AG08396 (cell line): ENCODE measurements at regions not wholly inside any gene's neighbourhood (a gene's known extent, or its start where the extent isn't known, plus 50 kb on each side); places are given as distances from the start of the nearest gene placed in this dataset.
"Not testable (repeated sequence)": the region's sequence is repeated elsewhere in the genome, so short reads cannot be mapped to it uniquely, and the experiment has no call there.

ENCODE experiments used
- DNase-seq: peaks from one replicate; pipeline ENCODE4 v3.0.0; 2012; ENCODE audit warnings: low spot score, mixed read lengths

DNA sequence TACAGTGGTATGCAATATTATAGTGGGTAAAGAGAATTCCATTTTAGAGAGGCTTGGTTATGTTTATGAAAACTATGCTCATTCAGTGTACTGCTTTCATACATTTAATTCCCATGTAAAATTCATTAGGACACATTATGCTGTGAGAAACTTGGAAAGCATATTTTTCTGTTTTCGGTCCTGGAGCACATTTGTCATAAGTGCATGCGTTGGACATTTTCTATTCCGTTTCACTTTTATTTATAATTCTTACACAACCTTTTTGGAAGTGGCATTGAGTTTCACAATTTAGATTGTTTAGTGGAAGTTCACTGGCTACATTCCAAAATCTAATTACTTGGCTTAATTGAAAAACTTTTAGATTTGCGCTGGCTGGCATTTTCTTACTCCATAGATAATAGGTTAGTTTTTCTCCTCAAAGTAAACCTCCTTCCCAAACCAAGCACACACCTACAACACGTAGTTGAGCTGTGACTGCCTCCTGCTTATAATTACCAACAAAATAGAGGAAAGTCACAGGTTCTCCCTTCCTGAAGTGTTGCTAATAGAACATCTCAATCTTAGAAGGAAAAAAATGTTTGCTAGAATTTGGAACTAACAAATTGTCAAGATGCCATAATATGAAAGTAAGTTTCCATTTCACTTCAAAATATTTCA is 938.5 kb downstream of the TRHDE start:
- DNase-seq, result no peak

DNA sequence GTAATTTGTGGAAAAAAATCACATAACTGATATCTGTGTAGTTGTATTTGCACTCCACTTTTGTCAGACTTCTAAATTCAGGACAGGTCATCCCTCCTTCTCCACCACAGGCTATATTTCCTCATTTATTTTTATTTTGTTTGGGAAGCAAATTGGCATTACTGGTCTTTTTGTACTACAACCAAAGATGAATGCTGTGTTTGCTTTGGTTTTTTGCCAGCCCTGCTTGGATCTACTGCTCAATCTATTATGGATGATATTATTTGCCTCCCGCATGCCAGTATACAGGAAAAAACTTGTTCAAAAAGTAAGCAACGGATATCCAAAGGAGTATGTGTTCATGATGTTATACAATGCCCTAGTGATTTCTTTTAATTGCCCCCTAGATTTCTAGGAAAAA is 948.8 kb downstream of the TRHDE start:
- no peak for DNase-seq

DNA sequence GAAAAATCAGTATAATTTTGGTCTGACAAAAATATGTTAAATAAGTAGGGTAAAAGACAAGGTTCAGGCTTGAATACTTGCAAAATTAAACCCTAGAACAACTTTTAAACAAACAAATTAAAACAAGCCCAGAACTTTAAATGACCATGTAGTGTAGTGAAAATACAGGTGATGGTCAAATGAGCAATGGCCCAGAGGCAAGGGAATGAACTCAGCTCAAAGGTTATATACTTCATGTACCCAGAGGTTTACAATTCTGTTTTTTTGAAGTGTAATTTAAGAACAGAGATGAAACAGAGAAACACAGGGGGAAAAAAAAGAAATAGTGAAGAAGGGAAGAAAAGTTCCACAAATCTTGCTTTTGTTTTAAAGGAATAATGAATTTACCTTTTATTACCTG is 949.2 kb downstream of the TRHDE start:
- no peak for DNase-seq

DNA sequence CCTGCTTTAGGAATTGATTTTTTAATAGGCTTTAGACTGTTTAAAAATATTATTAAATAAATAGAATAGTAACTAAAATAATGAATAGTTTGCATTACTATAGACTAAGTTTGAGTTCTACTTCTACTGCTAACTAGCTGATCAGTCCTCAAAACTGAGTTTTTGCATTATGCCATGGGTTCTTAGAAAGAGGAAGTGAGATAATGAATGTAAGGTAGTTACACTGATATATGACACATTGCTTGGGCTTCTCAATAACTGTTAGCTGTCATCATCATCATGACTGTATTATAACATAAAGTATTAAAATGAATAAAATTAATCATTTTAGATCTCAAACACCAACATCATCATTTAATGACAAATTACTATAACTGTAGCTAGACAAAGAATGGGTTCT is 949.7 kb downstream of the TRHDE start:
- no peak for DNase-seq

DNA sequence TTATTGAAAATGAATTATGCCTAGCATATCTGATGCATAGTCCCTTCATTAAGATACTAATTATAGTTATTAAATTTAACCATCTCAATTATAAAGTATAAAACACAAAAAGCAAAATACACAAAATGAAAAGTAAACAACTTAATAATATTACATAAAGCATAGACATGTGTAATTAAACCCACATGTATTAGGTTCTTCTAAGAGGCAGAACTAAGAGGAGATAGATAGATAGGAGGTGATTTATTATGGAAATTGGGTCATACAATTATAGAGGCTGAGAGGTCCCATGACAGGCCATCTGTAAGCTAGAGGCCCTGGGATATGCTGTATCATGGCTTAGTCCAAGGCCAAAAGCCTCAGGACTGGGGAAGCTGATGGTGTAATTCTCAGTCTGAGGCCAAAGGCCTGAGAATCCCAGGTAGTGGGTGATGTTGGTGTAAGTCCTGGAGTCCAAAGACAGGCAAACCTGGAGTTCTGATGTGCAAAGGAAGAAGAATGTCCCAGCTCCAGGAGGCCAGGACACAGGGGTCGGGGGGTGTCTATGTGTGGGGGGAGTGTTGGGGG is 953.3 kb downstream of the TRHDE start:
- no peak for DNase-seq

DNA sequence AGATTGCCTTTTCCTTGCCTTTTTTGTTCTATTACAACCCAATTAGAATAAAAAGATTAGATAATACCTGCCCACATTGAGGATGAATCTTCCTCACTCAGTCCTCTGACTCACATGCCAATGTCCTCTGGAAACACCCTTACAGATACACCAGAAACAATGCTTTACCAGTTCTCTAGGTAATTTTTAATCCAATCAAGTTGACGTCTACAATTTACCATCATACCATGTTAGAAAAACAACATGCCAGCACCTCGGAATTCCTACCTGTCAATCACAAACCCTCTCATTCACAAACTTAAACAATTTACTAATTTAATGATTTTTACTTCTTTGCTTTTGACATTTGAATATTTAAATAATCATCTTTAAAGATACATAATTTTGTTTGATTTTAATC is 953.8 kb downstream of the TRHDE start:
- no peak for DNase-seq

DNA sequence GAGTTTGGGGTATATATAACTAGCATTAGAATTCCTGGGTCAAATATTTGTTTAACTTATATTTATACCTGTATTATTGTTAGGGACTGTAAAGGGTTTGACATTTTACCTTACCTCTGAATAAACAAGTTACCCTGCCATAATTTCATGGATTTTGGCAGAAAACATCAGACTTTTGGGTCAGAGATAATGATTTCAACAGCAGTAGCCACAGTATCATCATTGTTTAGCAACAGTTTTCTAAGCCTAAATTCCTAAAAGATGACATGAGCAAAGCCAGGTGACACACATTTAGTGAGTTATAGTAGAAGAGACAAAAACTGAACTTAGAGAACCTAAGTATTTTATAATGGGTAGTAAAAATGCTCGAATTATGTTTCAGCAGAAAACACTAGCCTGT is 954.4 kb downstream of the TRHDE start:
- DNase-seq, result no peak

DNA sequence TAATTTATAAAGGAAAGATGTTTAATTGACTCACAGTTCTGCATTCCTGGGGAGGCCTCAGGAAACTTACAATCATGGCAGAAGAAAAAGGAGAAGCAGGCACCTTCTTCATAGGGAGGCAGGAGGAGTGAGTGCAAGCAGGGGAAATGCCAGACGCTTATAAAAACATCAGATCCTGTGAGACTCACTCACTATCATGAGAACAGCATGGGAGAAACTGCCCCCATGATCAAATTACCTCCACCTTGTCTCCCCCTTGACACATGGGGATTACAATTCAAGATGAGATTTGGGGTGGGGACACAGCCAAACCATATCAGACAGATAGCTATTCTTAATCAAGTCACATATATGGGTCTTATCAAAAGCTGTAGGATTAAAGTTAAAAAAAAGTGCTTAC is 956.7 kb downstream of the TRHDE start:
- DNase-seq, result not testable (repeated sequence)

DNA sequence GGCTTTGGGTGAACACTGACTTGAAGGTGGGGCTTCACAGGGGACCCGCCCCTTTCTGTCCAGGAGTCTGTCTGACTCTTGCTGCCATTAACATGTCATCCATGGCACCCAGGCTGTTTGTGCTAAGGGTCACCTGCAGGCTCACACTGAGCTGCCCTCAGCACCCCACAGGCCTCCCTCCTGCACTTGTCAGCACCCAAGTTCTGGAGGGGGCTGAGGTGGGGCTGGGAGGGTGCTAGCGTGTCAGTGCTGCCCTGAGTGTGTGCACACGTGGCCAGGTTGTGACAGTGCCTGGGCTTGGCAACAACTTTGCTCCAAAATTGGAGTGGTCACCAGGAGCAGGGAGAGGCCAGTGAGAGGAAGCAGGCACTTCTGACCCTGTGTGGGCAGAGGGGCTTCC is 963.2 kb downstream of the TRHDE start:
- DNase-seq, result no peak

DNA sequence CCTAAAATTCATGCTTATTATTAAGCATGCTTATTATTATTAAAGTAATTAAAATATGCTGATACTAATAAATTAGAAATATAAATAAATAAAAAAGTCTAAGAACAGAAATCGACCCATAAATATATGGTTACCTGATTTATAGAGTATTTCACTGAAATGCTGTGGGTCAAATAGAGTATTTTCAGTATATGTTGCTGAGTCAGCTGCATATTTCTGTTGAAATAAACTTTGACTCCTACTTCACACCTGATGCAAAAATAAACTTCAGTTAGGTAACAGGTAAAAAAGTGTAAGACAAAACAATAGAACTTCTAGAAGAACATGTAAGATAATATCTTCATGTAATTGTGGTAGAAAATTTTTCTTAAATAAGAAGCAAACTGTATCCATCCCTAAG is 967.9 kb downstream of the TRHDE start:
- DNase-seq, result no peak

DNA sequence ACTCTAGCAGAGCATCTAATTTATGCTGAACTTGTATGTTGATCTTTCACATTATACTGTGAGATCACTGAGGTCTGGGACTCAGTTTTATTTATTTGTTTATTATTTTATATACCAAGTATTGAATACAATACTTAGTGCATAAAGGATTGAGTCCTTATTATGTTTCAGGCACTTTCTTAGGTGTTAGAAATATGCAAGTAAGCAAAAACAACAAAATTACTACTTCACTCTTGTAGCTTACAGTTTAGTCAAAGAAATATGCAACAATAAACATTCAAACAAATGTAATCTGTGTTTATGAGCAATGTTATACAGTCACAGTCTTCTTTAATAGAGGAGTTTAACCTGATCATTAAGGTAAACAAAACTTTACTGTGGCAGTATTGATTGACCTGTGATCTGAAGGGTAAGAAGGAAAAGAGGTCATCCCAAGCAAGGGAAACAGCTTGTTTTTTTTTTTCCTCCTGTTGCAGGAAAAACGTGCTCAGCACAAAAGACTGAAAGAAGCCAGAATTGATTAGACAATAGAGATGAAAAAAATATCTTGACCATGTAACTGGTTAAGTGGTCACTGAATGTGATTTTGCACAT is 990.7 kb downstream of the TRHDE start:
- no peak for DNase-seq

DNA sequence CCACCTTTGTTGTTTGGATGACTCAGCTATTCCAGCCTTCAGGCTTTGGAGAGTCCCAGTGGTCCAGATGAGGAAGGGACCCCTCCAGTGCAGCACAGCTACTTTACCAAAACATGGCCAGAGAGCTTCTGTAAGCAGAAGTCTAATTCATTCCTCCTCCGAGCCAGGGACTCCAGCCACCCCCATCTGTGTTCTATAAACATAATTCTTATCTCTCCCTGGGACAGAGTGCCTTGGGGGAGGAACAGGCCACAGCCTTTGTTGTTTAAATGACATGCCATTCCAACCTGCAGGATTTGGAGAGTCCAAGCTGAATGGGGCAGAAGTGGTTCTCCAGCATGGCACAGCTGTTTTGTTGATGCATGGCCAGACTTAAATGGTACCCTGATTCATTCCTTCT is 994.0 kb downstream of the TRHDE start:
- no peak for DNase-seq

DNA sequence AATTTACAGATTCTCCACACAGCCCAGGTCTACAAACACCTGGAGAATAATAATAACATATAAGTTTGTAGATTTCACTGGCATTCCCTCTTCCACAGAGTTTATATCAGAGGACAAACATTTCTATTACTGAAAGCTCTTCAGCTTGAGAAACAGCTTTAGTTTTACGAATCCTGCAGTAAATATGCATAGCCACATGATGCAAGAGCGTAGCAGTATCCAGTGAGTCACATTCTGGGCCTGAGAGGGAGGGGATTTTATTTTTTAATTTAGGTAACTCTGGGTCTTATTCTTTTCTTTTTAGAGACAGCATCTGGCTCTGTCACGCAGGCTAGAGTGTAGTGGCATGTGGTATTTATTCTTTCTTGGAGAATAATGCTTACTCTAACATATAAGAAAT is 1002.8 kb downstream of the TRHDE start:
- no peak for DNase-seq

DNA sequence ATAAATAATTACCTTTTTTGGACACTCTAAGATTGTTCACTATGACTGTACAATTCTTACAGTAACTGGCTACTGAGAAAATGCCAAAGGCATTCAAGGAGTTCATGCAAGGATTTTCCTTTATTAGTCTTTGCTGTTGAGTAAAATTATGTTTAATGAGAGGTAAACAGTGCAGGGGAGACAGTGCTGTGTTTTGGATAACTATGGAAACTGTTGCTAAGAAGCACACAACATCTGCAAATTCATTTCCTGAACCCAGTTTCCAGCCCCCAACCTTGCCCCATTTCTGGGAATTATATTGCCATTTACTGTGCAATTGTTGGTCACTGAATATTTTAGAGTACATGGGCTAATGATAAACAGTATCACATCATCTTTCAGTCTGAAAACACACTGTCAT is 1005.8 kb downstream of the TRHDE start:
- no peak for DNase-seq

DNA sequence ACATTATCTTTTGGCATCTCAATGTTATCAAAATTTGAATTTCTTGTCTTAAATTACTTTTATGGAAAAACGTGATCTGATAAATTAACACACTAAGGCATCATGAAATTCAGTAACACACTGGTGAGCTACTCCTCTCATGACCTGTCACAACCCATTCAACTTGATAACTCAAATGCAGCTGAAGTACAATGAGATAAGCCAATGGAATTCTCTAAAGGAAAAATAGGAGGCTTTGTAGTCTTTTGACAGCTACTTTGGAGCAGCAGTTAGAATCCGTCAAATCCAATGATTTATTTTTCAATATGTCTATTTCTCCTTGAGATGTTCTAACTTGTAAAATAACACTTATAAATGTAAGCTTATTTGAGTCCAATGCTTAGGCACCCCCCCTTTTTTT is 1029.4 kb downstream of the TRHDE start:
- no peak for DNase-seq

DNA sequence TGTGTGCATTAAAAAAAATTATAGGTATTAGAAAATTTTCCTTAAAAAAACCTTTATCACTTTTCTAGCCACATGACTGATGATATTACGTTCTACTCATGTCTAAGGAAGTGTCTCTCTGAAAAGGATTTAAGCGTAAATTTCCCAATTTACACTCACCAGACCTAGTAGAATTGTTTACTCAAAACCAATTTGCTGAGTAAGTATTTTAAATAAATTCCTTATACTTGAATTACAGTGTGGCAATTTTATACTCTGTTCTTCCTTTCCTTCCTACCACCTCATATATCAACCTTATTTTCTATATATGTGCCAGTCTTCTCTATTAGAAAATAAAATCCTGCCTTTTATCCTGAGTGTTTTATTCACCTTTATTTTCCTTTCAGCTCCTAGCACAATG is 1035.1 kb downstream of the TRHDE start:
- DNase-seq, result no peak

DNA sequence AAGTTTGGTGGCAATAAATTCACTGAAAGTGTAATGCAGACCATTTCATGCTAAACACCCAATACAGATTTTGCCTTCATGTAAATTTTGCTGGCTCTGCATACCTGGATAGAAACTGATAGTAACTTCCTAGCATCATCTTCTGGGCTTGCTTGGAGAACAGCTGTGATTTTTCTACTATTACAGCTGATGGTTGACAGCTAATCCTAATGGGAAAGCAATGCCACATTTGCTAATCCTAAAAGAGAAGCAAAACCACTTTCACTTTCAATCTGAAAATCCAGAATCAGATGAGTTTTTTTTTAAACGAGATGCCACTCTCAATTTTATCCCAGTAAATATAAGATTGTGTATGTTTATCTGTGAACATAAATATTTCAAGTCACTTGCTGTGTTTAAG is 1035.9 kb downstream of the TRHDE start:
- DNase-seq, result no peak

DNA sequence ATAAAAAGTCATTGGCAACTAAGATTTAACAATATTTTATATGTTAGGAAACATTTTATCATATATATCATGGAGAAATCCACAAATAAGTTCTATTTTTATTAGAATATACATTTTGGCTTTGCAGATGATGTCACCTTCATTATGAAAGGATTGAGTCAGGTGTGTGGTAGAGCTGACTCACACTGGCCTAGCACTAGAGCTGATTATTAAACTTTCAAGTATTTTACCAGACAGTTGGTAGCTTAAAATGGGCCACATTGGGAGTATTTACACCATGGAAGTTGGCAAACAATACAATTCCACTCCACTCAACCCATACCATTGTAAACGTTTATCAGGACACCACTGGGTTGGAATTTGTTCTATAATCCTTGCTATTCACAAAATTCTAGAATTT is 1036.6 kb downstream of the TRHDE start:
- no peak for DNase-seq

DNA sequence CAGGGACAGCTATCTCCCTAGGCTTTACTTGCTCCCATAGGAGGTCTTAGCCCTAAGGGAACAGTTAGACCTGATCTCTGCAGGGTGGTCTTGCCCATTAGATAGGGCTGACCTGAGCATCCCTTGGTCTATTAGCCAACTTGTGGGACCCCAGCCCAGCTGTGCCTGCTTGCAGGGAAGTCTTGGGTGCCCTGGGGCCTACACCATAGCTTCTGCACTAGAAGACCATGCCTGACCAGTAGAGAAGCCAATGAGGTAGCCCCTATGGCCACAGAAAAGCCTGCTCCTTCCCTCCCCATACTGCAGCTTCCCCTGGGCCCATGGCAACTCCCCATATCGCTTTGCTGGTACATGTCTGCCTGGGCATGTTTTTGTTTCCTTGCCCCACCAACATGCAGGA is 1049.1 kb downstream of the TRHDE start:
- no peak for DNase-seq

DNA sequence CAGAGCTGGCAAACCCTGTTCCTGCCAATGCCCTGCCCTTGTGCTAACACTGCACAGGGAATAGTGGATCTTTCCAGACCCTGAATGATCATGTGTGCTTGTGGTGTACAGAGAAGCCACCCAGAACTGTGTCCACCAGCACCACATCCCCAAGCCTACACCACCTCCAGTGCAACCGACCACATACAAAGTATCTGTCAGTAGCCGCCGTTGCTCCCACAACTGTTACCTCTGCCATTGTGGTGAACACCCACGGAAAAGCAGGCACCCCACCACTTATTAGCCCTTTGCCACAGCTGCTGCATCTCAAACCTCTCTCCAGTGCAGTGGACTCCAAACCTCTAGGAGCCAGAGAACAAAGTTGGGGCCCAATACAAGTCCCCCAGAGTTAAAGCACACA is 1049.6 kb downstream of the TRHDE start:
- no peak for DNase-seq

DNA sequence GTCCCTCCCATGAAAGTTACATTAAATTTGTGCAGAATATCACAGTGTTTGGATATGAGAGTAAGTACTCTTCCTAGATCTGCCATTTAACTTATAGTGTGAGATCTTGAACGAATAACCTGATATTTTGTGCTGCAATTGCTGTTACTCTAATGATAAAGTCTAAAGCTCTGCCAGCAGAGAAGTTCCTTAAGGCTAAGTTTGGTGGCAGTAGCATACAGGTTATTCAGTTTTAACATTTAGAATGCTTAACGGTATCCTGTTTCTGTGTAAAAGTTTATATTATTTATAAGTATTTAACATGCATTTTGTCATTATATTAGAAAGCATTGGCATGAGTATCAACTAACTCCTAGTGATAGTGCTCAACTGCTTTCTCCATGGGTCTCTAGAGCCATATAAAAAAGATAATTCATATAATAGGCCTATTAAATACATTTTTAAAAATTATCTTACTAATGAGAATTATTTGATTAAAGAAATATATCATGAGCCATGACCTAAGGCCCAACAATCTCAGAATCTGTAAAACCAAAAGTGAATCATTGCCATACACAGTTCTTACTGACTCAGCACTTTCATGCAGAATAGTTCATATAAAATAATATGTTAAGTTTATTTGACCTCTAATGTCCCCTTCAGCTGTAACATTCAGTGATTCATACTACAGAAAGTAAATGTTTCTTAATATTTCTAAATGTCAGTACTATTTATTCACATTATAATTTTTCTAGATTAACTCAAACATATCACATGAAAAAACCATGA is 1058.6 kb downstream of the TRHDE start:
- no peak for DNase-seq

DNA sequence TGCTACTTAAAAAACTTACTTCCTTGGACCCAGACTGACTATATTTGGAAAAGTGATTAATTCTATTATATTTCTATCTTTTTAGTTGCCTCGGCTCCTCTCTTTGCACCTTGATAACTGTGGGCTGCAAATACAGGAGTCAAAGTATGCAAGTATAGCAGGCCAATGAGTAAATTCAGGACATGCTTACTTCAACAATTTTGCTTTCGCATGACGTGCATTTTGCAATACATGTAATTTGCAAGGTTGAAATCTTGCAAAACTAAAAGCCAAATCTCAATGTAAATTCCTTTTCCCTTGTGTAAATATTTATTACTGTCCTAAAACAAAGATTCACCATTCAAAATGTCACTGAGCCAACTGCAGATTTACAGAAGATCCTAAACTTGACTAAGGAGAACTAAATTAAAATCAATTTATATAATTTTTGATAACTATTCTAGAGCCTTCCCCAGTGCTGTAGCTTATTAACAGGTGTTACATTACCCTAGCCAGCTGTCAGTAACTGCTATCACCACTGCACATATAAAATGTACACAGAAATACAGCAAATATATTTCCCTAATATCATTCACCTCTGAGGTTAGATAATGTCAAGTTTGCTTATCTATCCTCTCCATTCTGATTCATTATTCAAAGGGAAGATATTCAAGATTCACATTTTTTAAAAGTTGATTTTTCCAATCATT is 1069.5 kb downstream of the TRHDE start:
- DNase-seq, result no peak

DNA sequence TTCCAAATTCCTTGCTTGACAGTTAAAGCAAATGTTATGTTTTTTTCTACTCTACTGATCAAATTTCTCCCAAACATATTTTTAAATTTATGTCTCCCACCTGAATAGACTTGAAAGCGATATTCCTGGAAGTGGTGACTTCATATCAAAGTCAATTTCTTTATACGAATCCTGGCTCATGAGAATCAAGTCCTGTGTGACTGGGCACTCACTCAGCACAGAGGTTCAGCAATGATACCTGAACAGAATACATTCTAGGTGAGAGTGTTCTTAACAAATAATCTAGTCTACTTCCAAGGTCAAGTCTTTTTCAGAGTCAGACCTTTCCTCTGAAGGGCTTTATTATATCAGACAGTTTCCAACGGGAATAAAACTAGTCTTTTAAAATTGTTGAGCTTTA is 1070.6 kb downstream of the TRHDE start:
- DNase-seq, result no peak
